ENCODE measurements at regions not wholly inside any gene's neighbourhood (a gene's known extent, or its start where the extent isn't known, plus 50 kb on each side); places are given as distances from the start of the nearest gene placed in this dataset.
"Not testable (repeated sequence)": the region's sequence is repeated elsewhere in the genome, so short reads cannot be mapped to it uniquely, and the experiment has no call there.

GRCh38 chr9:113739605-113740507 lies 136.3 kb upstream of the ZNF618 start:
- not testable (repeated sequence) for TF ChIP-seq CTCF (conservative IDR thresholded peaks at IDR 0.05; ENCODE audit: low read depth, low read length); POLR2A (IDR thresholded peaks at IDR 0.05; ENCODE audit: low read depth, low read length); FOS (IDR thresholded peaks at IDR 0.05; ENCODE audit: low read depth, low read length); MAFK (IDR thresholded peaks at IDR 0.05; ENCODE audit: low read depth, low read length); ELK1 (IDR thresholded peaks at IDR 0.05; ENCODE audit: borderline replicate concordance, low read depth, low read length); RCOR1 (IDR thresholded peaks at IDR 0.05; ENCODE audit: insufficient replicate concordance, low read length); CEBPB (IDR thresholded peaks at IDR 0.05; ENCODE audit: low read depth, low read length); USF2 (IDR thresholded peaks at IDR 0.05; ENCODE audit: low read depth, low read length); SMC3 (IDR thresholded peaks at IDR 0.05; ENCODE audit: low read depth, low read length); BHLHE40 (IDR thresholded peaks at IDR 0.05; ENCODE audit: low read depth, low read length)

Data from IMR-90 (cell line).